Aorta (tissue), 5 donors: ENCODE measurements at regions not wholly inside any gene's neighbourhood (a gene's known extent, or its start where the extent isn't known, plus 50 kb on each side); places are given as distances from the start of the nearest gene placed in this dataset.
"Not testable (repeated sequence)": the region's sequence is repeated elsewhere in the genome, so short reads cannot be mapped to it uniquely, and the experiment has no call there.

Experiments used
- ATAC-seq: fragments of 200-7000 bp; cut with Tn5 transposase; one replicate; pipeline ENCODE4 v1.9.1; 2022; ENCODE audit warnings: moderate library complexity; ENCODE audit not compliant: low FRiP score
- DNase-seq, 2 donors: peaks; one replicate each; pipeline ENCODE4 v3.0.0-alpha.2; 2020
- H3K27ac ChIP-seq, 2 donors: one replicate each; pipeline ENCODE4 v1.5.1; 2013; ENCODE audit warnings: low read length in 2 of 2, mild to moderate bottlenecking in 2 of 2, moderate library complexity in 2 of 2, control low read depth in 1 of 2, inconsistent platforms in 1 of 2, low read depth in 1 of 2
- H3K27me3 ChIP-seq, 2 donors: one replicate each; pipeline ENCODE4 v1.6.1; 2013; ENCODE audit warnings: control low read depth in 1 of 2, low read length in 1 of 2, mild to moderate bottlenecking in 1 of 2, moderate library complexity in 1 of 2; ENCODE audit not compliant: insufficient read depth in 2 of 2, control insufficient read depth in 1 of 2
- H3K36me3 ChIP-seq, 2 donors: one replicate each; pipeline ENCODE4 v1.6.1; 2013; ENCODE audit warnings: control low read depth in 1 of 2, low read length in 1 of 2, mild to moderate bottlenecking in 1 of 2; ENCODE audit not compliant: insufficient read depth in 2 of 2, control insufficient read depth in 1 of 2
- H3K4me1 ChIP-seq, 2 donors: one replicate each; pipeline ENCODE4 v1.6.1; 2013; ENCODE audit warnings: low read length in 2 of 2, control low read depth in 1 of 2, mild to moderate bottlenecking in 1 of 2, moderate library complexity in 1 of 2; ENCODE audit not compliant: insufficient read depth in 2 of 2, control insufficient read depth in 1 of 2
- H3K4me3 ChIP-seq, 2 donors: one replicate each; pipeline ENCODE4 v1.5.1; 2013; ENCODE audit warnings: low read length in 2 of 2, control low read depth in 1 of 2, mild to moderate bottlenecking in 1 of 2
- H3K9me3 ChIP-seq: one replicate; pipeline ENCODE4 v1.6.1; 2013; ENCODE audit warnings: mild to moderate bottlenecking, low read length; ENCODE audit not compliant: control insufficient read depth
- WGBS, 2 donors: extraction: QIAGEN DNeasy Blood & Tissue Kit; methylation state at CpG; one replicate each; pipeline ENCODE4 v1.1.7; 2013; 5-methylcytosine and 5-hydroxymethylcytosine counted together
- intact Hi-C, 2 donors: fragments of 100-400 bp; cut with DNase I; formaldehyde crosslinking; loops; one replicate each; pipeline versions ENCODE4 v1.14.2 to v1.15.0; 2022
- donor health status: healthy with polysubstance abuse.
- donor health status: Bipolar disorder and iron deficiency.
- donor health status: DM: no; HTN: no; CAD: no.
- donor health status: DM: no; HTN: no; CAD: no.
- donor health status: DM: yes; HTN: yes; CAD: no.

- Histone ChIP-seq H3K4me3 (no peak overlapping the region), H3K27me3 (no peaks in the 10 kb centered on the region), H3K36me3 (no peaks in the 10 kb centered on the region), H3K4me1 (no peaks in the 10 kb centered on the region), H3K9me3 (no peaks in the 10 kb centered on the region), H3K27ac (no peak overlapping the region)
- intact Hi-C loops, result no loop called here
- no peak for DNase-seq
- no peak for ATAC-seq
- 70 to 86% methylated on average over 8 to 9 of the region's 9 CpGs for WGBS, 2 donors
Measured at GRCh38 chr7:152594801-152595200, 81.1 kb downstream of the XRCC2 start.

DNA sequence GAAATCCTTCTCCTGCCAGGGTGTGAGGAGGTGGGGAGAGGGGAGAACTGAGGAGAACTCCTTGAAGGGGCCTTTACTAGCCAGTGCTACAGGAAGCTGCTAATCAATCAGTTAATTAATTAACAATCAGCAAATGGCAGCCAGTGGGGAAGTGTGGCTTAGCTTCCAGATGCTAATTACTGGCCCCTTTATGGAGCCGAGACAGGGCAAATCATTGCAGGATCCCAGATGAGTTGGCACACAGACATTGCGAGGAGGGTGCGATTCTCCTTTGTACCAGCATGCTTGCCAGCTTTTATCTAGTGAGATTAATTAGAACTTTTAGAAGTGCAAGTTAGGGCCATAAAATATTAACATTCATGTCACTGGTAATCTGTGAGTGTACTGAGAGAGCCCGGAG is 84.0 kb downstream of the XRCC2 start:
- no peak for ATAC-seq
- WGBS, 2 donors, result 76 to 79% methylated on average over 4 of the region's 4 CpGs

GRCh38 chr7:152590481-152590880 is 85.5 kb downstream of the XRCC2 start:
- 90 to 92% methylated on average over 6 of the region's 6 CpGs for WGBS, 2 donors
- DNase-seq, result no peak
- Histone ChIP-seq H3K9me3 (no peaks in the 10 kb centered on the region), H3K27ac (no peak overlapping the region), H3K4me3 (no peak overlapping the region), H3K36me3 (no peaks in the 10 kb centered on the region), H3K4me1 (no peaks in the 10 kb centered on the region), H3K27me3 (no peaks in the 10 kb centered on the region)
- no peak for ATAC-seq
- intact Hi-C loops, result no loop called here

More for the DNA sequence above, 84.0 kb downstream of the XRCC2 start:
- Histone ChIP-seq H3K27ac (no peak overlapping the region), H3K4me1 (no peaks in the 10 kb centered on the region), H3K9me3 (no peaks in the 10 kb centered on the region), H3K36me3 (no peaks in the 10 kb centered on the region), H3K4me3 (no peak overlapping the region), H3K27me3 (no peaks in the 10 kb centered on the region)
- DNase-seq, result no peak
- intact Hi-C loops, result no loop called here

DNA sequence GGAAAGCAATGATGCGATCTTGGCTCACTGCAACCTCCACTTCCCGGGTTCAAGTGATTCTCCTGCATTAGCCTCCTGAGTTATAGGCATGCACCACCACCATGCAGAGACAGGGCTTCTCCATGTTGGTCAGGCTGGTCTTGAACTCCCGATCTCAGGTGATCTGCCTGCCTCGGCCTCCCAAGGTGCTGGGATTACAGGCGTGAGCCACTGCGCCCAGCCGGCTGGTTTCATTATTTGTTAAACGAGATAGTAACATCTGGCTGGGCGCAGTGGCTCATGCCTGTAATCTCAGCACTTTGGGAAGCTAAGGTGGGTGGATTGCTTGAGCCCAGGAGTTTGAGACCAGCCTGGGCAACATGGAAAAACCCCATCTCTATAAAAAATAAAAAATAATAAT is 86.1 kb downstream of the XRCC2 start:
- H3K36me3 ChIP-seq, H3K9me3 ChIP-seq, H3K27ac ChIP-seq, H3K4me1 ChIP-seq, ATAC-seq, DNase-seq, intact Hi-C loops, H3K4me3 ChIP-seq, H3K27me3 ChIP-seq: not testable (repeated sequence)
- WGBS, 2 donors, result 94 to 96% methylated on average over 9 of the region's 9 CpGs

- H3K9me3 ChIP-seq, result no peaks in the 10 kb centered on the region
- ATAC-seq (no peak), DNase-seq (no peak)
- no peaks in the 10 kb centered on the region for H3K4me1 ChIP-seq
- intact Hi-C loops, result no loop called here
- no peaks in the 10 kb centered on the region for H3K27me3 ChIP-seq
- no peaks in the 10 kb centered on the region for H3K36me3 ChIP-seq
- no peak overlapping the region for H3K27ac ChIP-seq
- WGBS, 2 donors, result 52 to 58% methylated on average over 5 of the region's 5 CpGs
- H3K4me3 ChIP-seq, result no peak overlapping the region
Measured at GRCh38 chr7:152588350-152588749, 87.6 kb downstream of the XRCC2 start.

GRCh38 chr7:152587366-152587765 is 88.6 kb downstream of the XRCC2 start:
- no peak for ATAC-seq
- Histone ChIP-seq H3K36me3 (no peaks in the 10 kb centered on the region), H3K4me1 (no peaks in the 10 kb centered on the region), H3K27ac (no peak overlapping the region), H3K27me3 (no peaks in the 10 kb centered on the region), H3K4me3 (no peak overlapping the region), H3K9me3 (no peaks in the 10 kb centered on the region)
- WGBS, 2 donors, result 62 to 71% methylated on average over 1 of the region's 1 CpG
- DNase-seq, result no peak
- intact Hi-C loops, result no loop called here

DNA sequence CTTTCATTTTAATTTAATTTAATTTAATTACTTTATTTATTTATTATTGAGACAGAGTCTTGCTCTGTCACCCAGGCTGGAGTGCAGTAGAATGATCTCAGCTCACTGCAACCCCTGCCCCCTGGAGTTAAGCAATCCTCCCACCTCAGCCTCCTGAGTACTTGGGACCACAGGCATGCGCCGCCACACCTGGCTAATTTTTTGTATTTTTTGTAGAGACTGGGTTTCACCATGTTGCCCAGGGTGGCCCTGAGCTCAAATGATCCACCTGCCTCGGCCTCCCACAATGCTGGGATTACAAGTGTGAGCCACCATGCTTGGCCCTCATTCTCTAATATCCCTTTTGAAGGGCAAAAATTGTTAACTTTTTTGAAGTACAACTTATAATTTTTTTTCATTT is 92.9 kb downstream of the XRCC2 start:
- no peaks in the 10 kb centered on the region for H3K36me3 ChIP-seq
- DNase-seq, result no peak
- ATAC-seq, result no peak
- H3K9me3 ChIP-seq, result no peaks in the 10 kb centered on the region
- WGBS, 2 donors, result 74 to 89% methylated on average over 3 of the region's 3 CpGs
- no peak overlapping the region for H3K4me3 ChIP-seq
- no peaks in the 10 kb centered on the region for H3K27me3 ChIP-seq
- intact Hi-C loops, result no loop called here
- H3K4me1 ChIP-seq, result no peaks in the 10 kb centered on the region
- no peak overlapping the region for H3K27ac ChIP-seq

GRCh38 chr7:152579070-152579469 is 96.9 kb downstream of the XRCC2 start:
- intact Hi-C loops, result no loop called here
- H3K4me1 ChIP-seq, result no peaks in the 10 kb centered on the region
- H3K27ac ChIP-seq, result no peak overlapping the region
- H3K9me3 ChIP-seq, result no peaks in the 10 kb centered on the region
- H3K36me3 ChIP-seq, result no peaks in the 10 kb centered on the region
- 61 to 62% methylated on average over 10 of the region's 10 CpGs for WGBS, 2 donors
- DNase-seq (no peak), ATAC-seq (no peak)
- no peaks in the 10 kb centered on the region for H3K27me3 ChIP-seq
- H3K4me3 ChIP-seq, result no peak overlapping the region

GRCh38 chr7:152577339-152577738 is 98.6 kb downstream of the XRCC2 start:
- Histone ChIP-seq H3K27ac (no peak overlapping the region), H3K36me3 (no peaks in the 10 kb centered on the region), H3K4me1 (no peaks in the 10 kb centered on the region), H3K4me3 (no peak overlapping the region), H3K27me3 (no peaks in the 10 kb centered on the region), H3K9me3 (no peaks in the 10 kb centered on the region)
- intact Hi-C loops, result no loop called here
- WGBS, 2 donors, result 38 to 90% methylated on average over 1 of the region's 1 CpG
- ATAC-seq (no peak), DNase-seq (no peak)
